Stromal cell of bone marrow (primary cell): ENCODE measurements at regions not wholly inside any gene's neighbourhood (a gene's known extent, or its start where the extent isn't known, plus 50 kb on each side); places are given as distances from the start of the nearest gene placed in this dataset.

Source experiments
- DNase-seq: peaks from one replicate; pipeline ENCODE4 v3.0.0-alpha.2; 2012; ENCODE audit warnings: low read depth

GRCh38 chrX:149992918-149993317 is 54.6 kb upstream of the EOLA2 start:
- DNase-seq, result no peak

- no peak for DNase-seq
Observed at GRCh38 chrX:149993989-149994388, 55.7 kb upstream of the EOLA2 start.

- no peak for DNase-seq
Observed at GRCh38 chrX:149996515-149996914, 58.2 kb upstream of the EOLA2 start.

- DNase-seq, result no peak
Observed at GRCh38 chrX:150005027-150005426, 66.7 kb upstream of the EOLA2 start.

GRCh38 chrX:150007356-150007755 is 69.1 kb upstream of the EOLA2 start:
- DNase-seq, result no peak

- no peak for DNase-seq
Observed at GRCh38 chrX:150012647-150013381, 74.5 kb upstream of the EOLA2 start.

- DNase-seq, result no peak
Observed at GRCh38 chrX:150014525-150014924, 76.2 kb upstream of the EOLA2 start.

- no peak for DNase-seq
Observed at GRCh38 chrX:150017868-150018267, 79.6 kb upstream of the EOLA2 start.

GRCh38 chrX:150018931-150019361 is 80.7 kb upstream of the EOLA2 start:
- no peak for DNase-seq

GRCh38 chrX:150028692-150029091 is 90.4 kb upstream of the EOLA2 start:
- DNase-seq, result no peak

- peak; percentile 52 for DNase-seq
Observed at GRCh38 chrX:150032742-150033141, 94.5 kb upstream of the EOLA2 start.

- DNase-seq, result no peak
Observed at GRCh38 chrX:150034788-150035187, 96.5 kb upstream of the EOLA2 start.

GRCh38 chrX:150035531-150035930 is 97.2 kb upstream of the EOLA2 start:
- DNase-seq, result peak; percentile 28

- DNase-seq, result peak; percentile 47
Observed at GRCh38 chrX:150036181-150036580, 97.9 kb upstream of the EOLA2 start.

- no peak for DNase-seq
Observed at GRCh38 chrX:150036641-150037040, 98.3 kb upstream of the EOLA2 start.

GRCh38 chrX:150037041-150037440 is 98.8 kb upstream of the EOLA2 start:
- no peak for DNase-seq

- no peak for DNase-seq
Observed at GRCh38 chrX:150038315-150038714, 100.0 kb upstream of the EOLA2 start.

GRCh38 chrX:150038986-150039599 is 100.8 kb upstream of the EOLA2 start:
- DNase-seq, result no peak

GRCh38 chrX:150041208-150041607 is 102.9 kb upstream of the EOLA2 start:
- no peak for DNase-seq

- DNase-seq, result no peak
Observed at GRCh38 chrX:150044556-150044955, 106.3 kb upstream of the EOLA2 start.

GRCh38 chrX:150047818-150048217 is 109.5 kb upstream of the EOLA2 start:
- DNase-seq, result no peak

- no peak for DNase-seq
Observed at GRCh38 chrX:150049647-150050046, 111.4 kb upstream of the EOLA2 start.

GRCh38 chrX:150050387-150050786 is 112.1 kb upstream of the EOLA2 start:
- DNase-seq, result no peak

GRCh38 chrX:150051096-150051495 is 112.8 kb upstream of the EOLA2 start:
- no peak for DNase-seq
